GM23248 (cell line): ENCODE measurements at regions not wholly inside any gene's neighbourhood (a gene's known extent, or its start where the extent isn't known, plus 50 kb on each side); places are given as distances from the start of the nearest gene placed in this dataset. TPM values are rescaled to one million over a fixed set of nuclear protein-coding genes. Genes with fewer than 3 reads are reported as not detected.

Experiments used
- DNase-seq: peaks from one replicate; pipeline ENCODE4 v3.0.0-alpha.2; 2015
- H2AFZ ChIP-seq: fragments of 200-600 bp; sonication (generic); 2 replicates; pipeline ENCODE4 v1.6.1; 2016; ENCODE audit warnings: antibody characterized with exemption
- H3F3A ChIP-seq: fragments of 200-600 bp; sonication (generic); 2 replicates; pipeline ENCODE4 v1.6.1; 2016; ENCODE audit warnings: mild to moderate bottlenecking, antibody characterized with exemption, mixed run types; ENCODE audit not compliant: insufficient read depth
- H3K27ac ChIP-seq: fragments of 200-600 bp; sonication (generic); 2 replicates; pipeline ENCODE4 v1.5.1; 2016; ENCODE audit warnings: mild to moderate bottlenecking
- H3K27me3 ChIP-seq: fragments of 200-600 bp; sonication (generic); replicated peaks from 2 replicates; pipeline ENCODE4 v1.6.1; 2016; ENCODE audit warnings: mild to moderate bottlenecking; ENCODE audit not compliant: insufficient read depth
- H3K36me3 ChIP-seq: fragments of 200-600 bp; sonication (generic); 2 replicates; pipeline ENCODE4 v1.6.1; 2016; ENCODE audit warnings: low read depth, mild to moderate bottlenecking
- H3K4me1 ChIP-seq: fragments of 200-600 bp; sonication (generic); 2 replicates; pipeline ENCODE4 v1.6.1; 2016; ENCODE audit warnings: mild to moderate bottlenecking; ENCODE audit not compliant: insufficient read depth
- H3K4me2 ChIP-seq: fragments of 200-600 bp; sonication (generic); one replicate; pipeline ENCODE4 v1.6.1; 2016; ENCODE audit warnings: mild to moderate bottlenecking; ENCODE audit not compliant: unreplicated experiment
- H3K4me3 ChIP-seq: fragments of 200-600 bp; sonication (generic); 2 replicates; pipeline ENCODE4 v1.5.1; 2016; ENCODE audit warnings: mild to moderate bottlenecking
- H3K79me2 ChIP-seq: fragments of 200-600 bp; sonication (generic); 2 replicates; pipeline ENCODE4 v1.6.1; 2016; ENCODE audit warnings: mild to moderate bottlenecking; ENCODE audit not compliant: insufficient read depth
- H3K9ac ChIP-seq: fragments of 200-600 bp; sonication (generic); 2 replicates; pipeline ENCODE4 v1.6.1; 2016; ENCODE audit warnings: mild to moderate bottlenecking
- H3K9me2 ChIP-seq: fragments of 200-600 bp; sonication (generic); 2 replicates; pipeline ENCODE4 v1.6.1; 2016; ENCODE audit warnings: mixed run types, mild to moderate bottlenecking, moderate library complexity; ENCODE audit not compliant: insufficient read depth
- H3K9me3 ChIP-seq: fragments of 200-600 bp; sonication (generic); one replicate; pipeline ENCODE4 v1.6.1; 2017; ENCODE audit warnings: low read depth
- H4K20me1 ChIP-seq: fragments of 200-600 bp; sonication (generic); 2 replicates; pipeline ENCODE4 v1.6.0; 2016; ENCODE audit not compliant: insufficient read depth
- EZH2 ChIP-seq: fragments of 200-600 bp; sonication (generic); IDR thresholded peaks from 2 replicates; pipeline ENCODE4 v1.6.1; 2018; ENCODE audit warnings: antibody characterized with exemption, mild to moderate bottlenecking; ENCODE audit not compliant: insufficient read depth, poor library complexity, severe bottlenecking
- EZH2phosphoT487 ChIP-seq: fragments of 200-600 bp; sonication (generic); IDR thresholded peaks from 2 replicates; pipeline ENCODE4 v1.6.1; 2018; ENCODE audit warnings: antibody characterized with exemption, moderate library complexity, mild to moderate bottlenecking, low read depth; ENCODE audit not compliant: insufficient read depth
- WGBS, 2 experiments: methylation state at CpG; one replicate each; pipeline ENCODE4 v1.1.6; 2015 to 2017; ENCODE audit warnings: low lambda C conversion rate in 2 of 2, low coverage in 1 of 2; ENCODE audit errors: missing lambda C conversion rate in 2 of 2; 5-methylcytosine and 5-hydroxymethylcytosine counted together
- in situ Hi-C: fragments of 300-500 bp; cut with MboI; formaldehyde crosslinking; loops from 2 replicates; pipeline ENCODE4 v1.15.0; 2020
- small RNA-seq: library from RNA; depleted of rRNA; stranded (forward); fragments of <200 nt; gene quantifications from one replicate; pipeline ENCODE3, GENCODE V24; 2014; ENCODE audit warnings: low read depth, low replicate concordance

GRCh38 chr5:163387589-163388343, 49.6 kb upstream of the CCNG1 start:
- Histone ChIP-seq H3K4me1 (no peaks in the 10 kb centered on the region), H3F3A (no peaks in the 10 kb centered on the region), H3K27me3 (0 out of 2 replicates have a peak, but pooled peaks cover 5% of the 10 kb centered on the region), H3K9me3 (no peaks in the 10 kb centered on the region), H3K79me2 (no peaks in the 10 kb centered on the region), H3K9me2 (no peaks in the 10 kb centered on the region), H2AFZ (no peak overlapping the region), H3K27ac (no peak overlapping the region), H3K9ac (no peak overlapping the region), H4K20me1 (no peaks in the 10 kb centered on the region), H3K4me2 (no peak overlapping the region), H3K4me3 (no peak overlapping the region), H3K36me3 (no peaks in the 10 kb centered on the region)
- DNase-seq: no peak
- TF ChIP-seq EZH2 (no peak), EZH2phosphoT487 (no peak)
- in situ Hi-C loops: no loop called here
- WGBS, 2 experiments: 22 to 39% methylated on average over 5 of the region's 5 CpGs

Small RNA genes in the stretch of these regions (small RNA-seq; reads per million reads assigned to genes)
- gene RNU6-164P: not detected
